CD4-positive, alpha-beta T cell treated with Interleukin-12 subunit alpha and Interleukin-12 subunit beta, for 1 hour (primary cell): ENCODE measurements at regions not wholly inside any gene's neighbourhood (a gene's known extent, or its start where the extent isn't known, plus 50 kb on each side); places are given as distances from the start of the nearest gene placed in this dataset.
"Not testable (repeated sequence)": the region's sequence is repeated elsewhere in the genome, so short reads cannot be mapped to it uniquely, and the experiment has no call there.

ENCODE experiments used
- DNase-seq: peaks from one replicate; pipeline ENCODE4 v3.0.0-alpha.2; 2020

- DNase-seq = no peak
Measured at GRCh38 chr20:53789989-53790675, 196.5 kb upstream of the ZNF217 start.

DNA sequence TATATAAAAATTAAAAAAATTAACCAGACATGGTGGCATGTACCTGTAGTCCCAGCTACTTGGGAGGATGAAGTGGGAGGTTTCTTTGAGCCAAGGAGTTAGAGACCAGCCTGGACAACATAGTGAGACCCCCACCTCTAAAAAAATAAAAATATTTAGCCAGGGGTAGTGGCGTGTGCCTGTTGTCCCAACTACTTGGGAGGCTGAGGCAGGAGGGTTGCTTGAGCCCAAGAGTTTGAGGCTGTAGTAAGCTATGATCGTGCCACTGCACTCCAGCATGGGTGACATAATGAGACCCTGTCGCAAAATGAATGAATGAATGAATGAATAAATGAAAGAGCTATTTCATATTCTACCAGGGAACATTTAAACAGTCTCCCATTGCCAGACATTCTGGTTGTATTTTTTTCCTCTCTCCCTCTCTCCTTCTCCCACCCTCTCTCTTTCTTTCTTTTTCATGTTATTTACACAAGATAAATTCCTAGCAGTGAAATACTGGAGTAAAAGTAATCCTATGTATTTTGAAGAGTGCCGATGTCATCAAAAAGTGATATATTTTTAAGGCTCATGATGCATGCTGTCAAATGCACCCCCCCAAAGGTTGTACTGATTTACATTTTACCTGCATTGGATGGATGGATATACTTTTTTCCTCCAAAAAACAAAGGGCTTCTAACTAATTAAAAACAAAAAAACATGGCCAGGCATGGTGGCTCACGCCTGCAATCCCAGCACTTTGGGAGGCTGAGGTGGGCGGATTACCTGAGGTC lies 194.8 kb upstream of the ZNF217 start:
- DNase-seq = no peak

DNA sequence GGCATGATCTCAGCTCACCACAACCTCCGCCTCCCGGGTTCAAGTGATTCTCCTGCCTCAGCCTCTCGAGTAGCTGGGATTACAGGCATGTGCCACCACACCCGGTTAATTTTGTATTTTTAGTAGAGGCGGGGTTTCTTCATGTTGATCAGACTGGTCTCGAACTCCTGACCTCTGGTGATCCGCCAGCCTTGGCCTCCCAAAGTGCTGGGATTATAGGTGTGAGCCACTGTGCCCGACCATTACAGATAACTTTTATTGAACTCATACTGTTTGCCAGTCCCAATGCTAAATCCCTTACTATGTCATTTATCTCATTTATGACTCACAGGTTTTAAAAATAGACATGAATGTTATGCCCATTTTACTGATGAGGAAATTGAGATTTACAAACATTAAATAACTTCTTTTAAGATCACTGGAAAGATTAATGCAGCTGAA lies 193.9 kb upstream of the ZNF217 start:
- not testable (repeated sequence) for DNase-seq

- DNase-seq = no peak
Measured at GRCh38 chr20:53786445-53787267, 193.0 kb upstream of the ZNF217 start.

DNA sequence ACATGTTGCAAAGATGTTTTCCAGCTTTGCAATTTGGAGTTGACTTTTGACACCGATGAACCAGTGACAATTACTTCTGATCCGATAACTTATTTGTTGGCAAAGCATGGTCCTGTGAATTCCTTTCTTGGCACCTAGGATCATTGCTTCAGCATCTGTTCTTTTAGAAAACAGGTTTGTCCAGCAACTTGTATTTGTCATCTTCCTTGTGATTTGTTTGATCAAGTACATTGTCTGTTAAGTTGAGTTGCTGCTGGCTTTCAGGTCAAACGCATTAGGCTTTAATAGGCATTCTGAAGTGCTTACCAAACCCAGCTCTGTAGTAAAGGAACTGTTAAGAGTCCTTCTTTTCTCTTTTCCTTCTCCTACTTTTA lies 192.4 kb upstream of the ZNF217 start:
- no peak for DNase-seq

GRCh38 chr20:53785320-53785719 lies 191.7 kb upstream of the ZNF217 start:
- no peak for DNase-seq

- no peak for DNase-seq
Measured at GRCh38 chr20:53783768-53784167, 190.1 kb upstream of the ZNF217 start.

- DNase-seq = no peak
Measured at GRCh38 chr20:53782612-53783246, 189.1 kb upstream of the ZNF217 start.

GRCh38 chr20:53779822-53780221 lies 186.2 kb upstream of the ZNF217 start:
- no peak for DNase-seq

- DNase-seq = no peak
Measured at GRCh38 chr20:53778736-53779135, 185.1 kb upstream of the ZNF217 start.

DNA sequence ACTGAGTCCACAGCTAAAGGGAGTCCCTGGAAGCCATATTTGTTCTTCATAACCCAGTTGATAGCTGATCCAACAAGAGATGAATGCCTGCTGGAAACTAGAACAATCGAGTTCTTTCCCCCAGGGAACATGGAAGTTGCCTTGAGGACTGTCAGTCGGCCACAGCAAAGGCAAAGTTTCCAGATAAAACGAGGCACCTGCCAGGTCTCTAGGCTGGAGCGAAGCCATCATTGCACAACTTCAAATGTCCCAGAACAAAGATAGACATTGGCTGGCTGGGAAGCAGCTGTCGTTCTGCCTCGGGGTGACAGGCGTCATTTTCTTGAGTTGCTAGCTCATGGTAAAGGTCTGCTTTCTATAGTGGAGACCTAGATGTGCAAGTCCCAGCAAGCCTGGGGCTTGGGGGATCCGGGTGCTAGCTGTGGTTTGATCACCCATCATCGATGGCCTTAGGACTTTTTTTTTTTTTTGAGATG lies 184.4 kb upstream of the ZNF217 start:
- DNase-seq = no peak

DNA sequence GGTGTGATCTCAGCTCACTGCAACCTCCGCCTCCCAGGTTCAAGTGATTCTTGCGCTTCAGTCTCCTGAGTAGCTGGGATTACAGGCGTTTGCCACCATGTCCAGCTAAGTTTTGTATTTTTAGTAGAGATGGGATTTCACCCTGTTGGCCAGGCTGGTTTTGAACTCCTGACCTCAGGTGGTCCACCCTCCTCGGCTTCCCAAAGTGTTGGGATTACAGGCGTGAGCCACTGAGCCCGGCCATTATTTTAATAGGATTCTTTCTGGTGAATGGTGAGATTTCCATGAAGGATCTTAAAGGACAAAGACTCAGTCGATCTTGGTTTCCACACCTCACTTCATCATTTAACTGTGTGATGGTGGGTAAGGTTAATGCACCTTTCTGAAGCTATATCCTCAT lies 183.8 kb upstream of the ZNF217 start:
- not testable (repeated sequence) for DNase-seq

DNA sequence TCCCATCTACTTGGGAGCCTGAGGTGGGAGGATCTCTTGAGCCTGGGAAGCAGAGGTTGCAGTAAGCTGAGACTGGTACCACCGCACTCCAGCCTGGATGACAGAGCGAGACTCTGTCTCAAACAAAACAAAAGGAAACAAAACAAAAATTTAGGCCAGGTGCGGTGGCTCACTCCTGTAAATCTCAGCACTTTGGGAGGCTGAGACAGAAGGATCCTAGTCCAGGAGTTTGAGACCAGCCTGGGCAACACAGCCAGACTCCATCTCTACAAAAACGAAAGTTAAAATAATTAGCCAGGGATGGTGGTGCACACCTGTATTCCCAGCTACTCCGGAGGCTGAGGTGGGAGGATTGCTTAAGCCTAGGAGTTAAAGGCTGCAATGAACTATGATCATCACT lies 183.2 kb upstream of the ZNF217 start:
- no peak for DNase-seq

- DNase-seq = no peak
Measured at GRCh38 chr20:53774461-53775203, 181.0 kb upstream of the ZNF217 start.

- no peak for DNase-seq
Measured at GRCh38 chr20:53773792-53774401, 180.3 kb upstream of the ZNF217 start.

- DNase-seq = not testable (repeated sequence)
Measured at GRCh38 chr20:53773066-53773791, 179.6 kb upstream of the ZNF217 start.

- no peak for DNase-seq
Measured at GRCh38 chr20:53769041-53769440, 175.4 kb upstream of the ZNF217 start.

- DNase-seq = no peak
Measured at GRCh38 chr20:53768329-53768728, 174.7 kb upstream of the ZNF217 start.

- DNase-seq = no peak
Measured at GRCh38 chr20:53767206-53767930, 173.7 kb upstream of the ZNF217 start.

GRCh38 chr20:53764415-53764800 lies 170.8 kb upstream of the ZNF217 start:
- no peak for DNase-seq
